HUDEP-2 (cell line): ENCODE measurements at regions not wholly inside any gene's neighbourhood (a gene's known extent, or its start where the extent isn't known, plus 50 kb on each side); places are given as distances from the start of the nearest gene placed in this dataset.
"Not testable (repeated sequence)": the region's sequence is repeated elsewhere in the genome, so short reads cannot be mapped to it uniquely, and the experiment has no call there.

Source experiments
- DNase-seq, 76 experiments: peaks; one replicate each; lab custom pipeline; 2025; ENCODE audit not compliant: unreplicated experiment in 76 of 76; lab: John Stamatoyannopoulos, UW

GRCh38 chr2:89947208-89947815 is 1255.8 kb downstream of the RPIA start:
- DNase-seq, result not testable (repeated sequence)

GRCh38 chr2:89948102-89948501 is 1256.6 kb downstream of the RPIA start:
- not testable (repeated sequence) for DNase-seq

GRCh38 chr2:89950807-89951206 is 1259.3 kb downstream of the RPIA start:
- DNase-seq, result not testable (repeated sequence)

- DNase-seq, result peak in 12 of 76 experiments; percentile 0 to 33 (median 6)
Measured at GRCh38 chr2:89957236-89957635, 1265.8 kb downstream of the RPIA start.

DNA sequence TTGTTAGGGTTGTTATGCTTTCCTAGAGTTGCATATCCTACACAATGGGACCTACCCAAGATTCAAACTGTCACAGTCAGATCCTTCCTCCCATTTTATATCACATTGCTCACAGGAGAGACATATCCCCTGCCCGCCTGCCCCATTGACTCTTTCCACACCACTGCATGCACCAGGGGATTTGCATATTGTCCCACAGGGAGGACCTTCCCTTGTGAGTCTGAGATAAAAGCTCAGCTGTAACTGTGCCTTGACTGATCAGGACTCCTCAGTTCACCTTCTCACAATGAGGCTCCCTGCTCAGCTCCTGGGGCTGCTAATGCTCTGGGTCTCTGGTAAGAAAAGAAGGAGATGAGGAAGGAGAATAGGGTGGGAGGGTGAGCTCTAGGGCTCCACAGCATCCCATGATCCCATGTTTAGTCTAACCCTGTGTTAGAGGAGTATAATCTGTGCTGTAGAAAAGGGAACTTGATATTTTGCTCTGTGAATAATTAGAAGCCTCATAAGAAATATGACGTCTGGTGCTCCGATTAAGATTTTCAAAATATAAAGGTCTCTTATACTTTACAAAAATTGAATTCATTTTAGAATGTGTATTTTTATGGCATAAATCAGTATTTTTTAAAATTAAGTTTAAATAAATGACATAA is 1268.4 kb downstream of the RPIA start:
- DNase-seq, result not testable (repeated sequence)

GRCh38 chr2:89960570-89960969 is 1269.1 kb downstream of the RPIA start:
- not testable (repeated sequence) for DNase-seq

- DNase-seq, result not testable (repeated sequence)
Measured at GRCh38 chr2:89968567-89968966, 1277.1 kb downstream of the RPIA start.

- not testable (repeated sequence) for DNase-seq
Measured at GRCh38 chr2:89969190-89969589, 1277.7 kb downstream of the RPIA start.

GRCh38 chr2:89973849-89974248 is 1282.4 kb downstream of the RPIA start:
- DNase-seq, result not testable (repeated sequence)

DNA sequence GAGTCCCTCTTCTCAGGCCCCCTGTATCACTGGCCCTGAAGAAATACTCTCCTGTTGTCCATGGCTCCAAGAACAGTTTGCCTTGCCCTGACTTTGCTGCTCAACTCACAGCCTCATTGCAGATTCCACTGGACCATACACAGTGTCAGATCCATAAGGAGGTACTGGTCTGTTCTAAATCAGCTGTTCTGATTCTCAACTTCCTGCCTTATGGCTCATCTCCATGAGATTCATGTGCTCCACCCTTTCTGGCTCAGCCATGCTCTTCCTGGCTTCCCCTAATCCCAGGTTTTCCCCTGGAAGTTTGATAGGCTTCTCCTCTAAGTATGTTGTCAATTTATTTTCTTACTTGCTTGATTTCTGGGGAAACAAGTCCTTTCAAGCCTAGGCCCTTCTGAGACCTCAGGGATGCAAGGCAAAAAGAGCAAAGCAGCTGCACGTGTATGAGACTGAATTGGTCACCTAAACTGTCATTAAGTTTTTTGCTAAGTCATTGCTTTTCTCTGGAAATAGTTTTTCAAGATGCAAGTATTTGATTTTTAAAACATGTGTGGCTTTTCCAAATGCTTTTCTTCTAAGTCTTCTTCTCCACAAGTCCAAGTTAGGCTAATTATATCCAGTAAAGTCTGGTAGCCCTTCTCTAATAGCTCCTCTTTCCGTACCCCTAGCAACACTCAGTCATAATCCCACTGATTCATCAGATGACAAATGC is 1288.5 kb downstream of the RPIA start:
- not testable (repeated sequence) for DNase-seq

DNA sequence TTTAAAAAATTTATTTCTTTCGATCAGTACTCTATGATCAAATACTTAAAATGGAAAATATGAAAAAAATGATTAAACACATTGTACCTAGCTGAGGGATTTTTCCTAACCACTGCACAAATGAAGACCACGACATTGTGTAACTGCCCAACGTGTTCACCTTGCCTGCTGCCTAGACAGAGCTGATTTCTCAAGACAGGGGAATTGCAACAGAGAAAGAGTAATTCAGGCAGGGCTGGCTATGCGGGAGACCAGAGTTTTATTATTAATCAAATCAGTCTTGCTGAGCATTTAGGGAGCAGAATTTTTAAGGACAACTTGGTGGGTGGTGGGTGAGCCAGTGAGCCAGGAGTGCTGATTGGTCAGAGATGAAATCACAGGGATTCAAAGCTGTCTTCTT is 1290.8 kb downstream of the RPIA start:
- not testable (repeated sequence) for DNase-seq

DNA sequence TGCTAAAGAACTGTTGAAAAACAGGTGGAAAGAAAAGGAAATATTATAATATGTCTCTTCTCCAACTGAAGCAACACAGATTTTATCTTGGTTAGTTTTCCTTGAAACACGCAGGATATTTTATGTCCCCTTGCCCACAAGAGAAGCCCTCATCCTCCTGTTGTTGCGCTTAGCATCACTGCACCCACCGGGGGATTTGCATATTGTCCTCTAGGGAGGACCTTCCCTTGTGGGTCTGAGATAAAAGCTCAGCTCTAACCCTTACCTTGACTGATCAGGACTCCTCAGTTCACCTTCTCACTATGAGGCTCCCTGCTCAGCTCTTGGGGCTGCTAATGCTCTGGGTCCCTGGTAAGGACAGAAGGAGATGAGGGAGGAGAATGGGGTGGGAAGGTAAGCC is 1294.2 kb downstream of the RPIA start:
- DNase-seq, result not testable (repeated sequence)

DNA sequence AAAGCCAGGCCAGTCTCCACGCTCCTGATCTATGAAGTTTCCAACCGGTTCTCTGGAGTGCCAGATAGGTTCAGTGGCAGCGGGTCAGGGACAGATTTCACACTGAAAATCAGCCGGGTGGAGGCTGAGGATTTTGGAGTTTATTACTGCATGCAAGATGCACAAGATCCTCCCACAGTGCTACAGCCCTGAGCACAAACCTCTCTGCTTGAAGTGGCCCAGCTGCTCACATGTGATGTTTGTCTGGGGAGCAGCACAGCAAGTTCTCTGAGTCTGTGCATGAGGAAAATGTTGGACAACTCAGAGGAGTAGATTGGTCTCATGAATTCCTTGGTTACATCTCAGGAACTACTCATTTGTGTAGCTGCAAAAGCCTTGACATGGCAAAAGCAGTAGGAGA is 1295.1 kb downstream of the RPIA start:
- DNase-seq, result not testable (repeated sequence)

GRCh38 chr2:89996779-89997178 is 1305.3 kb downstream of the RPIA start:
- not testable (repeated sequence) for DNase-seq

GRCh38 chr2:90004553-90004952 is 1313.1 kb downstream of the RPIA start:
- not testable (repeated sequence) for DNase-seq

- DNase-seq, result not testable (repeated sequence)
Measured at GRCh38 chr2:90010442-90011100, 1319.1 kb downstream of the RPIA start.

DNA sequence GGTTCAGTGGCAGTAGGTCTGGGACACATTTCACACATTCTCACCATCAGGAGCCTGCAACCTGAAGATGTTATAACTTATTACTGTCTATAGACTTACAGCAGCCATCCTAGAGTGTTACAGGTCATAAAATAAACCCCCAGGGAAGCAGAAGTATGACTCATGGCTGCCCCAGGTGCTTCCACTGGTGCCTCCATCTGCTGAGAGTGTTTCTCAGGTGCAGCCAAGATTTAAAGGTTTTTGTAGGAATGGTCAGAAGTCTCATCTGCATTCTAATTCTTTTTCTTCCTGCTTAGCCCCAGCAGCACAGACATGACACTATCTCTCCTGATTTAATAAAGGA is 1319.6 kb downstream of the RPIA start:
- not testable (repeated sequence) for DNase-seq

- not testable (repeated sequence) for DNase-seq
Measured at GRCh38 chr2:90019908-90020307, 1328.4 kb downstream of the RPIA start.

DNA sequence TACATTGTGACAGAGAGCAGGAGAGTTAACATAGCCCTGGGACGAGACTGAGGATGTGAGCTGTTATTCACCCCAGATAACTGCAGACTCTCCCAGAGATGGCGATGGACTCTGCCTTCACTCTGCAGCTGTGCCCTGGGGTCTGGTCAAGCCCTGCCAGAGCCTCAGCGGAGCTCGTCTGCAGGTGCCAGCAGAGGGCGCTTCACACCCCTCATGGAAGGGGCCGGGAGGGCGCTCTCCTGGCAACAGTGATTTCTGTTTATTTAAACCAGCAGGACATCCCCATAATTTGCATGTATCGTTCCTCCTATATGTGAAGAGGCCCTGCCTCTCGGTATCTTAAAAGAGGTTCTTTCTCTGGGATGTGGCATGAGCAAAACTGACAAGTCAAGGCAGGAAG is 1329.8 kb downstream of the RPIA start:
- DNase-seq, result not testable (repeated sequence)

DNA sequence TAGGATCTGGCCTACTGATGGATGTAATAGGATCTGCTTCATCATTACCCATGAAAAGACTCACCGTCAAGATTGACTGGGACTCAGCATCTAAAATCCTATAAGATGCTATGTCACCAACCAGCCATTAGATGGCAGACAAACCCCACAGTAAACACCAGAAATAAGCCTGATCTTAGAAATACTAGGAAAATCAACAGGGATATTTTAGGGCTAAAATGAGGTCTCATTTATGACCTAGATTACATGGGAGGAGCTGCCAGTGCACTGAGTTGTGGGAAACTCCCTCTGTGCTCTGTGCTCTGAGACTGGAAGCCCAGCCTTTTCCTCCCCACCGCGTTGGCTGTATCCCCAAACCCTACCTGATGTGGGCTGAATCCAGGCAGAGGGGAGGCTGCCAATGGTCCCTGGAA is 1335.8 kb downstream of the RPIA start:
- DNase-seq, result not testable (repeated sequence)

GRCh38 chr2:90028381-90029079 is 1337.1 kb downstream of the RPIA start:
- DNase-seq, result not testable (repeated sequence)
